ENCODE measurements at regions not wholly inside any gene's neighbourhood (a gene's known extent, or its start where the extent isn't known, plus 50 kb on each side); places are given as distances from the start of the nearest gene placed in this dataset.

DNA sequence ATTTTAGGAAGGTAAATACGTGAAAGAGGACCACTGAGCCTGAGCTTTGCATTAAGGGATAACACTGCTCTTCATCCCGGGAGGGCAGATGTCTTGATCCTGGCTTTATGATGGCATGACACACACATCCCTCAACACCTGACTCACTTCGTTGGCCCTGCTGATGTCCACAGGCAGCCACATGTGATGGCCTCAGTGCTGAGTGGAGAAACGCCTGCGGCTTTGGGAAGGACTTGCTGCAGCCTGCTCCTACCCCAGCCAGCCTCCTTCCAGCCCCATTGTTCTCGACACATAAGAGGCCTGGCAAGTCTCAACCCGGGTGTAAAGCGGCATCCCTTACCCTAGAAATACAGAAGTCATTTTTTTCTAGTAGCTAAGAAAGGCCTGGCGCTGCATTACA lies 169.0 kb downstream of the SYK start:
- TF ChIP-seq, protein P1, sequence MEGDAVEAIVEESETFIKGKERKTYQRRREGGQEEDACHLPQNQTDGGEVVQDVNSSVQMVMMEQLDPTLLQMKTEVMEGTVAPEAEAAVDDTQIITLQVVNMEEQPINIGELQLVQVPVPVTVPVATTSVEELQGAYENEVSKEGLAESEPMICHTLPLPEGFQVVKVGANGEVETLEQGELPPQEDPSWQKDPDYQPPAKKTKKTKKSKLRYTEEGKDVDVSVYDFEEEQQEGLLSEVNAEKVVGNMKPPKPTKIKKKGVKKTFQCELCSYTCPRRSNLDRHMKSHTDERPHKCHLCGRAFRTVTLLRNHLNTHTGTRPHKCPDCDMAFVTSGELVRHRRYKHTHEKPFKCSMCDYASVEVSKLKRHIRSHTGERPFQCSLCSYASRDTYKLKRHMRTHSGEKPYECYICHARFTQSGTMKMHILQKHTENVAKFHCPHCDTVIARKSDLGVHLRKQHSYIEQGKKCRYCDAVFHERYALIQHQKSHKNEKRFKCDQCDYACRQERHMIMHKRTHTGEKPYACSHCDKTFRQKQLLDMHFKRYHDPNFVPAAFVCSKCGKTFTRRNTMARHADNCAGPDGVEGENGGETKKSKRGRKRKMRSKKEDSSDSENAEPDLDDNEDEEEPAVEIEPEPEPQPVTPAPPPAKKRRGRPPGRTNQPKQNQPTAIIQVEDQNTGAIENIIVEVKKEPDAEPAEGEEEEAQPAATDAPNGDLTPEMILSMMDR (IDR thresholded peaks at IDR 0.05): no peak
- no peak for TF ChIP-seq POLR2A (IDR thresholded peaks at IDR 0.05)
